Peyer's patch (tissue), 4 donors: ENCODE measurements at regions not wholly inside any gene's neighbourhood (a gene's known extent, or its start where the extent isn't known, plus 50 kb on each side); places are given as distances from the start of the nearest gene placed in this dataset.

ENCODE experiments used
- DNase-seq, 3 donors: peaks; one replicate each; pipeline ENCODE4 v3.0.0-alpha.2; 2017 to 2019
- H3K27ac ChIP-seq, 4 donors: fragments of 200-600 bp; sonication (generic); one replicate each; pipeline ENCODE4 v1.5.1; 2016 to 2019
- H3K27me3 ChIP-seq, 2 donors: fragments of 200-600 bp; sonication (generic); one replicate each; pipeline ENCODE4 v1.5.1; 2019
- H3K36me3 ChIP-seq, 3 donors: fragments of 200-600 bp; sonication (generic); one replicate each; pipeline ENCODE4 v1.5.1; 2016 to 2019
- H3K4me1 ChIP-seq, 4 donors: fragments of 200-600 bp; sonication (generic); one replicate each; pipeline ENCODE4 v1.5.1; 2016 to 2019
- H3K4me3 ChIP-seq, 4 donors: fragments of 200-600 bp; sonication (generic); 1 replicate in 3 of 4; 2 replicates in 1 of 4; pipeline ENCODE4 v1.5.1; 2016 to 2019; ENCODE audit warnings: mild to moderate bottlenecking in 1 of 4
- H3K9me3 ChIP-seq, 4 donors: fragments of 200-600 bp; sonication (generic); one replicate each; pipeline ENCODE4 v1.5.1; 2016 to 2019; ENCODE audit warnings: mild to moderate bottlenecking in 1 of 4
- CTCF ChIP-seq, 6 experiments: fragments of 450-650 bp in 4 of 6; fragments of 200-600 bp in 2 of 6; sonication (generic) in 1 of 6; IDR thresholded peaks; one replicate each; pipeline ENCODE4 v1.5.1; 2017 to 2019; ENCODE audit warnings: antibody characterized with exemption in 6 of 6, mild to moderate bottlenecking in 3 of 6, moderate library complexity in 1 of 6
- POLR2A ChIP-seq, 2 donors: fragments of 450-650 bp; IDR thresholded peaks; one replicate each; pipeline ENCODE4 v1.5.1; 2017; ENCODE audit warnings: antibody characterized with exemption in 2 of 2, mild to moderate bottlenecking in 2 of 2, moderate library complexity in 2 of 2

GRCh38 chr20:51202304-51202703, 179.4 kb upstream of the KCNG1 start:
- no peaks in the 10 kb centered on the region for H3K27me3 ChIP-seq
- H3K27ac ChIP-seq, result no peak overlapping the region
- H3K4me3 ChIP-seq, result no peak overlapping the region
- H3K36me3 ChIP-seq, result no peaks in the 10 kb centered on the region
- no peak for DNase-seq
- H3K9me3 ChIP-seq, result no peaks in the 10 kb centered on the region
- TF ChIP-seq POLR2A (IDR thresholded peaks at IDR 0.05) (no peak), CTCF (IDR thresholded peaks at IDR 0.05) (no peak)
- no peaks in the 10 kb centered on the region for H3K4me1 ChIP-seq

- Histone ChIP-seq H3K4me3 (no peak overlapping the region), H3K4me1 (no peaks in the 10 kb centered on the region), H3K36me3 (no peaks in the 10 kb centered on the region), H3K27me3 (no peaks in the 10 kb centered on the region), H3K9me3 (no peaks in the 10 kb centered on the region), H3K27ac (no peak overlapping the region)
- DNase-seq, result no peak
- TF ChIP-seq CTCF (IDR thresholded peaks at IDR 0.05) (no peak), POLR2A (IDR thresholded peaks at IDR 0.05) (no peak)
Measured at GRCh38 chr20:51199920-51200319, 177.0 kb upstream of the KCNG1 start.

GRCh38 chr20:51198876-51199523, 176.1 kb upstream of the KCNG1 start:
- DNase-seq, result no peak
- H3K9me3 ChIP-seq, result no peaks in the 10 kb centered on the region
- H3K27me3 ChIP-seq, result no peaks in the 10 kb centered on the region
- no peak overlapping the region for H3K4me3 ChIP-seq
- no peak overlapping the region for H3K27ac ChIP-seq
- no peak for TF ChIP-seq POLR2A (IDR thresholded peaks at IDR 0.05)
- TF ChIP-seq CTCF (IDR thresholded peaks at IDR 0.05), result no peak
- no peaks in the 10 kb centered on the region for H3K36me3 ChIP-seq
- H3K4me1 ChIP-seq, result no peaks in the 10 kb centered on the region

GRCh38 chr20:51198238-51198637, 175.3 kb upstream of the KCNG1 start:
- TF ChIP-seq POLR2A (IDR thresholded peaks at IDR 0.05) (no peak), CTCF (IDR thresholded peaks at IDR 0.05) (no peak)
- Histone ChIP-seq H3K27ac (no peak overlapping the region), H3K36me3 (no peaks in the 10 kb centered on the region), H3K27me3 (no peaks in the 10 kb centered on the region), H3K4me1 (no peaks in the 10 kb centered on the region), H3K4me3 (no peak overlapping the region), H3K9me3 (no peaks in the 10 kb centered on the region)
- DNase-seq, result no peak

GRCh38 chr20:51196991-51197651, 174.2 kb upstream of the KCNG1 start:
- no peak for DNase-seq
- H3K36me3 ChIP-seq, result no peaks in the 10 kb centered on the region
- H3K4me1 ChIP-seq, result no peaks in the 10 kb centered on the region
- H3K4me3 ChIP-seq, result no peak overlapping the region
- no peak overlapping the region for H3K27ac ChIP-seq
- H3K27me3 ChIP-seq, result no peaks in the 10 kb centered on the region
- H3K9me3 ChIP-seq, result no peaks in the 10 kb centered on the region
- no peak for TF ChIP-seq CTCF (IDR thresholded peaks at IDR 0.05)
